HFF-Myc (cell line): ENCODE measurements at regions not wholly inside any gene's neighbourhood (a gene's known extent, or its start where the extent isn't known, plus 50 kb on each side); places are given as distances from the start of the nearest gene placed in this dataset.

ENCODE experiments used
- DNase-seq: peaks from one replicate; pipeline ENCODE4 v3.0.0-alpha.2; 2011; ENCODE audit warnings: low read depth; ENCODE audit errors: extremely low read depth
- H3K4me3 ChIP-seq: replicated peaks from 2 replicates; pipeline ENCODE4 v1.5.1; 2011; ENCODE audit warnings: low read depth, mild to moderate bottlenecking, control low read depth, low read length
- TF ChIP-seq, protein P1 (sequence below): IDR thresholded peaks from 2 replicates; pipeline ENCODE4 v1.5.1; 2012; ENCODE audit warnings: mild to moderate bottlenecking, low read depth, low read length, control low read depth; ENCODE audit errors: missing control alignments

DNA sequence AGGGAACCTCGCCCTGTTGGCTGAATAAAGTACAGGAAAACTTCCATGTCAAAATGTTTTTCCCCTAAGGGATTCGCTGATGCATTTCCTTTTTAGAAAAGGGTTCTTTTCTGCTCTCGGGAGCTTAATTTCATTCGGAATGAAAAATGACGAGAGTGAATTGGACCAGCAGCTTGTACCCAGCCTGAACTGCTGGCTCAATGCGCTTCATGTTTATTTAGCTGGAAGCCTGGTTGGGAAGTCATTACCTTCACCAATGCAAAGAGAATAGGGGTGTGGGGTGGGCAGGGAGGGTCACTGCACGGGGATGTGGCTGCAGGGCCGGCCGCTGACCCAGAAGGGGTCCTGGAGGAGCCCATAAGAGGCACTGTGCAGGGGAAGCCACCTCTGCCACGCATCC is 207.7 kb downstream of the ENGASE start:
- no peak for DNase-seq
- H3K4me3 ChIP-seq: no peak overlapping the region
- TF ChIP-seq, protein P1, sequence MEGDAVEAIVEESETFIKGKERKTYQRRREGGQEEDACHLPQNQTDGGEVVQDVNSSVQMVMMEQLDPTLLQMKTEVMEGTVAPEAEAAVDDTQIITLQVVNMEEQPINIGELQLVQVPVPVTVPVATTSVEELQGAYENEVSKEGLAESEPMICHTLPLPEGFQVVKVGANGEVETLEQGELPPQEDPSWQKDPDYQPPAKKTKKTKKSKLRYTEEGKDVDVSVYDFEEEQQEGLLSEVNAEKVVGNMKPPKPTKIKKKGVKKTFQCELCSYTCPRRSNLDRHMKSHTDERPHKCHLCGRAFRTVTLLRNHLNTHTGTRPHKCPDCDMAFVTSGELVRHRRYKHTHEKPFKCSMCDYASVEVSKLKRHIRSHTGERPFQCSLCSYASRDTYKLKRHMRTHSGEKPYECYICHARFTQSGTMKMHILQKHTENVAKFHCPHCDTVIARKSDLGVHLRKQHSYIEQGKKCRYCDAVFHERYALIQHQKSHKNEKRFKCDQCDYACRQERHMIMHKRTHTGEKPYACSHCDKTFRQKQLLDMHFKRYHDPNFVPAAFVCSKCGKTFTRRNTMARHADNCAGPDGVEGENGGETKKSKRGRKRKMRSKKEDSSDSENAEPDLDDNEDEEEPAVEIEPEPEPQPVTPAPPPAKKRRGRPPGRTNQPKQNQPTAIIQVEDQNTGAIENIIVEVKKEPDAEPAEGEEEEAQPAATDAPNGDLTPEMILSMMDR: no peak

DNA sequence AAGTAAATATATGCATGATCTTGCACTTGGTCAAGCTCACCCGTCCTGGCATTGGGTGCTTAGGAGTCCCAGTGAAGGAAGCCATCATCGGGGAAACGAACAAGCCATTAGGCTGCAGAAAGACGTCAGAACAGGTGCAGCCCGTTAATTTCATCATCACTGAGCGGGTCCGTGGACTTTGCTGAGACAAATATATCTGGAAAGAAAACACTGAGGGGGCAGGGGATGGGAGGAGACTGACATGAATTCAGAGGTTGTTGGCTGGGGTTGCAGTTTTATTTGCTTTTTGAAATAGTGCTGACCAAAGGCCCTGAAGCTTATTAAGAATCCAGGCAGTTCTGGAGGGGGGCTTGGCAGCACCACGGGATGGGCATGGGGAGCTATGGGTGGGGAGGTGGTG is 207.2 kb downstream of the ENGASE start:
- no peak for DNase-seq
- TF ChIP-seq, protein P1: no peak

DNA sequence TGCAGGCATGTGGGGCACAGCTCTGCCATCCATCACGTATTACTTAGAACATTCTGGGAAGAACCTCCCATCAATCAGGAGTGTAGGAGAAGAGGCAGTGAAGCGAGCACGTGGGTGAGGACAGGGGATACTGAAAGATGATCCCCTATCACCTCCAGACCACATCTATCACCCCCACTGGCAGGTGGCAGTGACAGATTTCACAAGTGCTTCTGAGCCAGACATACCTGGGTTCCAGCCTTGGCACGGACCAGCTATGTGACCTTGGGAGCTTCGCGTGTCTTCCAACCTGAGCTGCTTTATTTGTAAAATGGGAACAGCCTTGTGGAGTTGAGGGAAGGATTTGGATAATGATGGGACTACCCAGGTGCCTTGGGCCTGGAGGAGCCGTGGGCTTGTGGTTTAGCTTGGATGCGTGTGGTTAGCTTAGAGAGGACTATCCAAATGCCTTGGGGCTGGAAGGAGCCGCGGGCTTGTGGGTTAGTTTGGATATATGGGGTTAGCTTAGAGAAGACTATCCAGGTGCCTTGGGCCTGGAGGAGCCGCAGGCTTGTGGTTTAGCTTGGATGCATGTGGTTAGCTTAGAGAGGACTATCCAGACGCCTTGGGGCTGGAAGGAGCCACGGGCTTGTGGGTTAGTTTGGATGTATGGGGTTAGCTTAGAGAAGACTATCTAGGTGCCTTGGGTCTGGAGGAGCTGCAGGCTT is 206.4 kb downstream of the ENGASE start:
- DNase-seq: no peak
- H3K4me3 ChIP-seq: no peak overlapping the region
- TF ChIP-seq, protein P1: no peak

More for the DNA sequence above, 207.2 kb downstream of the ENGASE start:
- H3K4me3 ChIP-seq: no peak overlapping the region

DNA sequence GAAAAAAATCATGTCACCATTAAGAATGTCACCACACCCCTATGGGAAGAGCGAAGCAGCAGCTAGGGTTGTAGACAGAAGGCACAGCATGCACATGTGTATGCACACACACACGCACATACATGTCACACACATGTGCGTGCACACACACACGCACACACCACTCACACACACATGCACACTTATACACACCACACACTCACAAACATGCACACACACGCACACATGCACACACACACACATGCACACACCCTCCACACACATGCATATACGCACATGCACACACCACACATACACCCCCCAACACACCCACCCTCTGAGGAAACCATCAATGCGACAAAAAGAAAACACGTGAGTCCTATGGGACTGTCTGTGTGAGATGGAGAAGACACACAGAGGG is 205.4 kb downstream of the ENGASE start:
- TF ChIP-seq, protein P1: no peak
- DNase-seq: no peak
- H3K4me3 ChIP-seq: no peak overlapping the region

DNA sequence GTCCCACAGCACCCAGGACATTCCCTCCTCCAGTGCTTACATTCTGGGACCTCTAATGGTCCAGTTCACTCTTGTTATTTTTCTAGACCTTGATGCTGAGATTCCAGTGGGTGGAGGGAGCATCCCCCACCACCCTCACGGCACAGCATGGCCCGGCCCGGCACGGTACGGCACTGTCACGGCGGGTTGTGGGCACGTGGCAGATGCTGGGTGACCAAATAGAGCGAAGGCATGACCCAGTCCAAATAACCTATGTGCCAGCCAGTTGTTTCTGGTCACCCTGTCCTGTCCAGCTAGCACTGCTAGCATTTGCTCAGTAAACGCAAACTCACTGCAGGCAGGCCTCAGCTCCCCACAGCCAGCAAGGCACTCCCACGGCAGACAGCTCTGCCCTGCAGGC is 204.7 kb downstream of the ENGASE start:
- no peak for DNase-seq
- no peak overlapping the region for H3K4me3 ChIP-seq
- TF ChIP-seq, protein P1: no peak

DNA sequence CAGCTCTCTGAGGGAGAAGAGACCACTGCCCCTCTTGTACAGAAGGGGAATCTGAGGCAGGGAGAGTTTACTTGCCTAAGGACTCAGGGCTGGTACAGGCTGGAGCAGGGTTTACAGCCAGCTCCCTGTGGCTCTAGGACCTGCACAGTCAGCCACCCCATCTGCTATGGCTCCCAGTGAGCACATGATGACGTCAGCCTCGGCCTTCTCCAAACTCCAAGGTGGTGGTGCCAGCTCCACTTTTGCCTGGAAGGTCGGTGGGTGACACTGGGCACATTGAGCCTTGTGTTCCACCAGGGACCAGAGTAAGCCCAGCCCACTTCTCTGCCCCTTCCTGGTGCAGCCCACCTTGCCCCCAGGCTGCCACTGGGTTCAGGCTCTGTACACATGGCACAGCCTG is 202.2 kb downstream of the ENGASE start:
- TF ChIP-seq, protein P1: no peak

DNA sequence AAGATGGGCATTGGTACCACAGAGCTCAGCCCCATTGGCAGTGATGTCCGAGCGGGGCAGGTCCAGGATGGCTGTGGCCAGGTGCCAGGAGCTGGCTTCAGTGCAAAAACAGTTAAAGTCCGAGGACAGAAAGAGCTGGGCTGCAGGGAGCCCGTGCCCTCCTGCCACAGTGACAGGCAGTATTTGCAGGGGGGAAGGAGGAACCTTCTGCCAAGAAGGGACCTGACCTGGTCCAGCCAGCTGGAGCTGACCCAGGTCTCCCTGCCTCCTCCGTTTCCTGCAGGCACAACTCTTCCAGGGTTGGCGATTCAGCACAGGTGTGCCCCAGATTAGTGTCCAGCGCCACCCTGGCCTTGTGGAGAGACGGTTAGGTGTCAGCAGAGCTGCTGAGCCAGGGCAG is 199.0 kb downstream of the ENGASE start:
- H3K4me3 ChIP-seq: no peak overlapping the region
- TF ChIP-seq, protein P1: no peak
- no peak for DNase-seq

More for the DNA sequence above, 202.2 kb downstream of the ENGASE start:
- no peak for DNase-seq
- H3K4me3 ChIP-seq: no peak overlapping the region
